HG02852 (cell line): ENCODE measurements at regions not wholly inside any gene's neighbourhood (a gene's known extent, or its start where the extent isn't known, plus 50 kb on each side); places are given as distances from the start of the nearest gene placed in this dataset.
"Not testable (repeated sequence)": the region's sequence is repeated elsewhere in the genome, so short reads cannot be mapped to it uniquely, and the experiment has no call there.

Experiments used
- ATAC-seq: cut with Tn5 transposase; IDR thresholded peaks from one replicate; pipeline ENCODE4 v1.9.1; 2021; ENCODE audit warnings: mild to moderate bottlenecking, moderate library complexity; ENCODE audit not compliant: unreplicated experiment

GRCh38 chr4:171017593-171017992 lies 795.6 kb upstream of the GALNTL6 start:
- ATAC-seq: no peak

DNA sequence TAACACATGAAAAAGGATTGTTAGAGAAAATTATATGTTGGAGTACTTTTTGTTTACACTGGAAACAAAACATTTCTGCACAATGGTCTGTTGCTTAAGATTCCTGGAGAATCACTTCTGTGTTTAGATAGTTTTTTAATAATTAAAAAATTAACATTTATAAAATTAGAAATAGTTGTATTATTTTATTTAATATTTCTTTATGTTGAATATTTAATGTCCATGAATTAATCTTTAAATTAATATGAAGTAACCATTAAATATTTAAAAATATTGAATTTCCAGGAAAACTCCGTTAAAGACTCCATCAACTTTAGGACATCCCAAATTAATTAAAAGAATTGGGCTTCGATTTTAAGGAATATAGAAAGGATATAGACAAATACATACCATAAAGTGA lies 797.1 kb upstream of the GALNTL6 start:
- no peak for ATAC-seq

DNA sequence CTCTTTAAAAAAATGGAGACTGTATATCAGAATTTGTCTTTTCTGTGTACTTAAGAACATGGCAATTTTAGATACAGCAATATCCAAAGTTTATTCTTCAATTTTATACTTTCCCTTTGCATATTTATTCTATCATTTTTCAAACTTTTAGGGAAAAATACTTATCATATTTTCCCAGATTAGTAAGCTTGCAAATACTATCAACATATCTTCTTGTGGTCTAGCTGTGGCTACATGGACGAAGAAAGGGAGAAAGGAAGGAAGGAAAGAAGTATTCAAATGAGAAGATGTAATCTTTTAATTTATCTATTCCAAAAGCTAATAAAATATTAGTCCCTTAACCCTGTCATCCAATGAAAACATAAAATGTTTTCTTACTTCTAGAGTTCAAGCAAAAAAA lies 797.8 kb upstream of the GALNTL6 start:
- no peak for ATAC-seq

DNA sequence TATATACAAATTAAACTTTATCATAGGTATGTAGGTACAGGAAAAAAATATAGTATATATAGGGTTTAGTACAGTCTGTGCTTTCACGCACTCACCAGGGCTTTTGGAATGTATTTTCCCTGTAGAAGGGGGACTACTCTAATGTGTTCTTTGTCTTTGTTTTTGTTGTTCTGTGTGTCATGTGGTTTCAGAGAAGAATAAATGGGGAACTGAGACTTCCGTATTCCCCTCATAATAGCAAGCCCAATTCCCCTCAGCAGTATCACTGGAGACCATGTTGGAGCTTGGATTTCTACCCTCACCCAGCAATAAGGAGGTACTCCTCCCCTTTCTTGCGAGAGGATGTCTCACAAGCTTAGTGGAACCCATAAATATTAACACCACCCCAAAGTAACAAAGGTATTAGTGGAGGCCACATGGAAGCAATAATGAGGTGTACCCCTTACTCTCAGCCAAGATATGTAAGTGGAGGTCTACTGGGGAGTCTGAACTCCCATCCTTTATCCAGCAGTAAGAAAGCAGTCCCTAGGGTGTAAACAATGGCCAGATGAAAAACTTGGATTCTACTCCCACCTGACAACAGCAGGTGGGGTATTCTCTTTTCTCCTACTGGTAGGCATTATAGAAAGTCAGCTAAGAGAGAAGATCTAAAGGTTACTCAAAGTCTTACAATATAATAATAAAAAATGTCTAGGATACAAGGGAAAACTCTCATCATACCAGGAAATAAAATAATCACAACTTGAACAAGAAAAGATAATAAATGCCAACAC lies 805.4 kb upstream of the GALNTL6 start:
- ATAC-seq: peak; percentile 52

GRCh38 chr4:171002246-171002645 lies 811.0 kb upstream of the GALNTL6 start:
- ATAC-seq: no peak

GRCh38 chr4:170990989-170991589 lies 822.1 kb upstream of the GALNTL6 start:
- ATAC-seq: peak; percentile 94

- ATAC-seq: no peak
Measured at GRCh38 chr4:170988446-170988845, 824.8 kb upstream of the GALNTL6 start.

GRCh38 chr4:170979736-170980135 lies 833.5 kb upstream of the GALNTL6 start:
- no peak for ATAC-seq

GRCh38 chr4:170978990-170979389 lies 834.2 kb upstream of the GALNTL6 start:
- ATAC-seq: no peak

DNA sequence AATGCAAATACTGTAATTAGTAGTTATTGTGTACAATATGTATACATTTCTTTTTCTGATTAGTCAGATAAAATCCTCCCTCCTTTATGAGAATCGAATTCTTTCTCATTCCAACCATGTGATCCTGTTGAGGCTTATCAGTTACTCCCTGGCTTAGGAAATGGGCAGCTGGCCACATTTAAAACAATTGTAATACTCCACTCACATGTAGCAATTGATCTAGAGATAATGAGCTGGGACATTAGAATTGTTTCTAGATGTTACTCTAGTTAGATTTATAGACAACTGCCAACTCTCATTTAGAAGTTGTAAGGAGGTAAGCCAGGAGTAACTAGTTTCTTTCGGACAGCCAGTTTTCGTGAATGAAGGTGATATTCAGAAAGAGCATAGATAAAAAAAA lies 859.3 kb upstream of the AADAT start:
- ATAC-seq: no peak

GRCh38 chr4:170940043-170940724 lies 850.4 kb upstream of the AADAT start:
- ATAC-seq: no peak

DNA sequence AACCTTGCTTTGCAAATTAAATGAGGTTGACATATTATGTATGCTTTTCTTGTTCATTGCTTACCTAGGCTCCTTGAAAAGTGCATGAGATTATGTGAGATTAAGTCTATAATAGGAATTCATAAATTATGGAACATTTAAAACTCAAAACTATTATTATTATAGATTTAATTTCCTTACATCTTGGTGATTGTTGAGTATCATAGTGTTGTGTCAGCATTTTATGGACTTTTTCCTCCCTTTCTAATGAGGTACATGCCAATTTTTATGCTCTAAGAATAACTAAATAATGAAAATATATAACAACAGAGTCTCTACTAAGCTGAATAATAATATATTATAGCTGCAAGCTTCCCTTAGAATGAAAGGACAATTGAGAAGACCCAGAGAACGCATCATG lies 848.8 kb upstream of the AADAT start:
- no peak for ATAC-seq

DNA sequence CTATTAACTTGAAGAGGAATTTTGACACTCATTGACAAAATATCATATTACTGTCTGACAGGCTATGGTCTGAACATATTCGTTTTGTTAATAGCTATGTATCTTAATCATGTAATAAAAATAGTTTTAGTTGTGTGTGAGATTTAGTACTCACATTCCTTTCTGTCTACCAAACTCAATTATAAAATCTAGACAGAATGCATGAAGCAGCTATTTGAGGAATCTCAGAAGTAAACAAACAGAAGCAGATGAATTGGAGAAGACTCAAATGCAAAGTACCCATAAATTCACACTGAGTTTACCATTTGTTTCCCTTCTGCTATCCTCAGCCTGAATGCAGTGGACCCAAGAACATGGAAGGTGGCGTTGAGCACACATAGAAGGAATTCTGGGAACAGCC lies 841.6 kb upstream of the AADAT start:
- ATAC-seq: no peak

- ATAC-seq: no peak
Measured at GRCh38 chr4:170888660-170889059, 798.9 kb upstream of the AADAT start.

DNA sequence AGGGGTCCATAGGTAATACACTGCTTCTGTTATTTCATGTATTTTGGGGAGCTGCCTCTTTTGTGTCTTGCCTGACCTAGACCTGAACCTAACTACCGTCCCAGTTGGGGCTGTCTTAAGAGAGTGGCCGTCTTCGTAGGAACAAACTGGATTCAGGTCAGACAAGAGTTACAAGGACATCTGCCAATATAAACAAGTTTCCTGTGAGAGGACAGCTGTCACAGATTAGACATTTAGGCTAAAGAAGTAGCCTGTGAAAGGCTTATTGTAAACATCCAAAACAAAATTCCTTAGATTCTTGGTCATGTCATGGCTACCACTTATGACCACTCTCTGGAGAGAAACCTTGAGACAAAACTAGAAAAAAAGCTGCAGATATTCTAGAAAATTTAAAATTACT lies 797.6 kb upstream of the AADAT start:
- no peak for ATAC-seq

DNA sequence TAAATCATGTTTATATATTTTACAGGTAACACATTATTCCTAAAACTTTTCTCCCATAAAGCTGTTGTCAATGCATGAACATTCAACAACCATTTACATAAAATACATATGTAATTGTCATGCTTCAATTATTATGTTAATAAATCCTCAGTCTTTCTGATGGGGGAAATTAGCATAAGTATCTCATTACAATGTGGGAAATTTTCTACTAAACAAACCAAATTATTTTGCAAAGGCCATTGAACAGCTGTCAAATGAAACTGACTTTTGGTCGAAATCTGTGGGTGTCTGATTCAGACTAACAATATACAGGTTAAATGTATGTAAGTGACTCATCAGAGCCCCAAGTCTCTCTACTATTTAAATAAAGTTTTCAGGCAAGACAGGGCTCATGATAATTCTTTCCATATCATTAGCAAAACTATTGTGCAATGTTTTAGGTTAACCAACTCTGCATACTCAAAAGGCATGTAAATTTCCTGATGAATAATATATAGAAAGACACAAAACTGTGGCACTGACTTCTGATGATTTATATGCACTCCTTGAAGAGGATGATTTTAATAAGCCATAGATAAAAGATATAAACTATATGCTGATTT lies 795.3 kb upstream of the AADAT start:
- ATAC-seq: no peak

GRCh38 chr4:170881646-170882045 lies 791.9 kb upstream of the AADAT start:
- ATAC-seq: not testable (repeated sequence)

GRCh38 chr4:170875868-170876267 lies 786.1 kb upstream of the AADAT start:
- ATAC-seq: no peak

DNA sequence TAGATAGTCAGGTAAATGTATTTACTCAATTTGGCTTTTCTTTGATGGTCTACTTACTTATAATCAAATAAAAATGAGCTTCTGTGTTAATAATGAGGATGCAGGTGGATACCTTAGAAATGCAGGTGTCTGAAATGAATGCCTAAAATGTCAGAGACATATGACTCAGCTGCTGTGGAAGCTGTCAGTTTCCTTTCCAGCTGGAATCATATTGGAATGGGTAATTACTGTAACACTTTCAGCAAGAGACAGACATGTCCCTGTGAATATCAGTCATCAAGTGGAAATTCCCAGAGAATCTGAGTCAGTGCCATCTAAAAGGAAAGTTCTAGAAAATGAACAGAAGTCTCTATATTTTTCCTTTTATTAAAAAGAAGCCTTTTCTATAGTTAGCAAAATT lies 783.0 kb upstream of the AADAT start:
- ATAC-seq: no peak

DNA sequence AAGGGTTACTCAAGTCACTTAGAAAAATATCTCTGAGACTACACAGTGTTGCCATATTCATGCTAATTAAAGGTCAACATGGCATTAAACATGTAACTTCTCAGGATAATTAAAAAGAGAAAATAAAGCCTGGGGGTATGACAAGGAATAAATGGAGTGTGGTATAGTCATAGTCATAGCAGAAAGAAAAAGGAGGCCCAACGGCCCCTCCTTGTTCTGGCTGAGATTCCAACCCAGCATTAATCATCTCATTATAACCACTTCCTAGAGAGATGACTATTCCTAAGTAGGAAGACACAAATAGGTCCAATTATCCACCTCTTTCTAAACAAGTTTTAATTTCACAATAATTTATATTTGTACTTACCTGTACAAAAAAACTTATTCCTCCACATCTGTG lies 778.4 kb upstream of the AADAT start:
- no peak for ATAC-seq

DNA sequence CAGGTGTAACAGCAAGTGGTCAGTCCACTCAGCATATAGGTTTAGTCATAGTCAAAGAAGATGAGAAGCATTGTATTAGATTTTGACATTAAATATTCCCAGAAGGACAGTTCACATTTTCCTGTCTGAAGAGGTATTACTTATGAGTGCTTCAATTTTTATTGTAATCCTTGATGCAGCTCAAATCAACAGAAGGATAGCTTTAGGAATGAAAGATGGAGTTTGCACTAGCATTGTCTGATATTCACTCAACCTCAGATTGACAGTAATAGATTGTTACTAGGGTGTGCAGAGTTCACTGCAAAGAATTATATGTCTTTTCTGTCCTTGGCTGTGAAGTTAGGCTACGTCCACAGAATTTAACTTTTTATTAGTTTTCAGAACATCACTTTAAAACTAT lies 764.3 kb upstream of the AADAT start:
- no peak for ATAC-seq
